Stimulated activated CD8-positive, alpha-beta memory T cell treated with anti-CD3 and anti-CD28 coated beads, Interleukin-12 subunit alpha, Interleukin-12 subunit beta, amount 100 ng/mL, for 4 hours (primary cell): ENCODE measurements at regions not wholly inside any gene's neighbourhood (a gene's known extent, or its start where the extent isn't known, plus 50 kb on each side); places are given as distances from the start of the nearest gene placed in this dataset.
"Not testable (repeated sequence)": the region's sequence is repeated elsewhere in the genome, so short reads cannot be mapped to it uniquely, and the experiment has no call there.

Source experiments
- DNase-seq: peaks from one replicate; pipeline ENCODE4 v3.0.0-alpha.2; 2020; ENCODE audit warnings: low read depth

- no peak for DNase-seq
These were observed 1699.6 kb downstream of the KCNT2 start for GRCh38 chr1:194908643-194909042.

GRCh38 chr1:194903524-194903923, 1704.7 kb downstream of the KCNT2 start:
- DNase-seq, result no peak

- no peak for DNase-seq
These were observed 1702.9 kb upstream of the B3GALT2 start for GRCh38 chr1:194889310-194889709.

- DNase-seq, result no peak
These were observed 1684.4 kb upstream of the B3GALT2 start for GRCh38 chr1:194870860-194871259.

GRCh38 chr1:194866153-194866552, 1679.7 kb upstream of the B3GALT2 start:
- no peak for DNase-seq

GRCh38 chr1:194865383-194865782, 1679.0 kb upstream of the B3GALT2 start:
- no peak for DNase-seq

- no peak for DNase-seq
These were observed 1675.7 kb upstream of the B3GALT2 start for GRCh38 chr1:194862129-194862528.

- no peak for DNase-seq
These were observed 1674.1 kb upstream of the B3GALT2 start for GRCh38 chr1:194860248-194861201.

- not testable (repeated sequence) for DNase-seq
These were observed 1673.2 kb upstream of the B3GALT2 start for GRCh38 chr1:194859481-194860154.

GRCh38 chr1:194858811-194859480, 1672.5 kb upstream of the B3GALT2 start:
- DNase-seq, result not testable (repeated sequence)

GRCh38 chr1:194857413-194857812, 1671.0 kb upstream of the B3GALT2 start:
- DNase-seq, result no peak

- no peak for DNase-seq
These were observed 1662.4 kb upstream of the B3GALT2 start for GRCh38 chr1:194848846-194849245.

- DNase-seq, result no peak
These were observed 1660.1 kb upstream of the B3GALT2 start for GRCh38 chr1:194846488-194846887.

- no peak for DNase-seq
These were observed 1656.7 kb upstream of the B3GALT2 start for GRCh38 chr1:194843077-194843476.

- DNase-seq, result no peak
These were observed 1646.7 kb upstream of the B3GALT2 start for GRCh38 chr1:194833111-194833510.

GRCh38 chr1:194831595-194831994, 1645.2 kb upstream of the B3GALT2 start:
- DNase-seq, result not testable (repeated sequence)

GRCh38 chr1:194830387-194830786, 1644.0 kb upstream of the B3GALT2 start:
- DNase-seq, result no peak

- no peak for DNase-seq
These were observed 1643.1 kb upstream of the B3GALT2 start for GRCh38 chr1:194829492-194829891.

GRCh38 chr1:194825382-194825781, 1639.0 kb upstream of the B3GALT2 start:
- DNase-seq, result no peak

- no peak for DNase-seq
These were observed 1634.7 kb upstream of the B3GALT2 start for GRCh38 chr1:194821091-194821490.

GRCh38 chr1:194818674-194819073, 1632.3 kb upstream of the B3GALT2 start:
- DNase-seq, result no peak

- no peak for DNase-seq
These were observed 1630.4 kb upstream of the B3GALT2 start for GRCh38 chr1:194816859-194817258.

GRCh38 chr1:194813096-194813495, 1626.7 kb upstream of the B3GALT2 start:
- DNase-seq, result no peak
